ENCODE measurements at regions not wholly inside any gene's neighbourhood (a gene's known extent, or its start where the extent isn't known, plus 50 kb on each side); places are given as distances from the start of the nearest gene placed in this dataset.

DNA sequence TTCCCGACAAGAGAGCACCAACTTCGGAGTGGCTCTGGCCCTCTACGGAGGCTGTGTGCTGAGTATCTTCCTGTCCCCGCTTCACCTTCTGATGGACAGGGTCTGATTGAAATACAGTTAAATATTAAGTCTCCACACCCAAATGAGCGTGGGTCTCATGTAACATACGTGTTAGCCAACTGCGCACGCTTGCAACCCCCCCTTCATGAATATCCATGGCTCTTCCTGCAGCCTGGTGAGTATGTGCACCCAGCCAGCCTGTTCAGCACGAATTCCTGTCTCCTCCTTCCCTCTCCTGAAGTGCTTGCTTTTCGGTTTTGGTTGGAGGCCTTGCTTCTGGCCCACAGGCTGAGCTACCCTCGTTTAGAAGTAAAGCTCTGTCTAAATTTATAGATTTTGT is 102.9 kb upstream of the FRMD1 start:
- TF ChIP-seq, protein P1, sequence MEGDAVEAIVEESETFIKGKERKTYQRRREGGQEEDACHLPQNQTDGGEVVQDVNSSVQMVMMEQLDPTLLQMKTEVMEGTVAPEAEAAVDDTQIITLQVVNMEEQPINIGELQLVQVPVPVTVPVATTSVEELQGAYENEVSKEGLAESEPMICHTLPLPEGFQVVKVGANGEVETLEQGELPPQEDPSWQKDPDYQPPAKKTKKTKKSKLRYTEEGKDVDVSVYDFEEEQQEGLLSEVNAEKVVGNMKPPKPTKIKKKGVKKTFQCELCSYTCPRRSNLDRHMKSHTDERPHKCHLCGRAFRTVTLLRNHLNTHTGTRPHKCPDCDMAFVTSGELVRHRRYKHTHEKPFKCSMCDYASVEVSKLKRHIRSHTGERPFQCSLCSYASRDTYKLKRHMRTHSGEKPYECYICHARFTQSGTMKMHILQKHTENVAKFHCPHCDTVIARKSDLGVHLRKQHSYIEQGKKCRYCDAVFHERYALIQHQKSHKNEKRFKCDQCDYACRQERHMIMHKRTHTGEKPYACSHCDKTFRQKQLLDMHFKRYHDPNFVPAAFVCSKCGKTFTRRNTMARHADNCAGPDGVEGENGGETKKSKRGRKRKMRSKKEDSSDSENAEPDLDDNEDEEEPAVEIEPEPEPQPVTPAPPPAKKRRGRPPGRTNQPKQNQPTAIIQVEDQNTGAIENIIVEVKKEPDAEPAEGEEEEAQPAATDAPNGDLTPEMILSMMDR (IDR thresholded peaks at IDR 0.05) = no peak
- no peak for TF ChIP-seq ZFX (IDR thresholded peaks at IDR 0.05; ENCODE audit: borderline replicate concordance)
